Tibial nerve (tissue), 4 donors: ENCODE measurements at regions not wholly inside any gene's neighbourhood (a gene's known extent, or its start where the extent isn't known, plus 50 kb on each side); places are given as distances from the start of the nearest gene placed in this dataset.

Experiments
- DNase-seq, 2 donors: peaks; one replicate each; pipeline ENCODE4 v3.0.0-alpha.2; 2019; ENCODE audit warnings: low spot score in 2 of 2
- H3K27ac ChIP-seq, 4 donors: fragments of 200-600 bp; sonication (generic) in 3 of 4; one replicate each; pipeline ENCODE4 v1.5.1; 2017 to 2019; ENCODE audit warnings: mild to moderate bottlenecking in 1 of 4
- H3K27me3 ChIP-seq, 2 donors: fragments of 200-600 bp; sonication (generic) in 1 of 2; one replicate each; pipeline versions ENCODE4 v1.5.1 to v1.6.0; 2017 to 2019
- H3K36me3 ChIP-seq, 3 donors: fragments of 200-600 bp; sonication (generic); one replicate each; pipeline ENCODE4 v1.5.1; 2018 to 2019
- H3K4me1 ChIP-seq, 4 donors: fragments of 200-600 bp; sonication (generic) in 3 of 4; one replicate each; pipeline ENCODE4 v1.5.1; 2017 to 2019
- H3K4me3 ChIP-seq, 4 donors: fragments of 200-600 bp; sonication (generic) in 3 of 4; one replicate each; pipeline ENCODE4 v1.5.1; 2017 to 2019; ENCODE audit warnings: mild to moderate bottlenecking in 1 of 4, moderate library complexity in 1 of 4
- H3K9me3 ChIP-seq, 4 donors: fragments of 200-600 bp; sonication (generic) in 3 of 4; one replicate each; pipeline ENCODE4 v1.5.1; 2017 to 2019
- EP300 ChIP-seq, 2 donors: sonication (generic); formaldehyde crosslinking; IDR thresholded peaks; one replicate each; pipeline ENCODE4 v1.6.1; 2017; ENCODE audit warnings: antibody characterized with exemption in 2 of 2, mild to moderate bottlenecking in 1 of 2
- POLR2A ChIP-seq, 2 donors: fragments of 450-650 bp; IDR thresholded peaks; one replicate each; pipeline ENCODE4 v1.6.1; 2017; ENCODE audit warnings: antibody characterized with exemption in 2 of 2, mild to moderate bottlenecking in 2 of 2, moderate library complexity in 2 of 2
- WGBS, 2 donors: methylation state at CpG; one replicate each; pipeline ENCODE4 v1.1.5; 2018; 5-methylcytosine and 5-hydroxymethylcytosine counted together
- TF ChIP-seq, protein P1 (sequence below), 5 experiments: fragments of 200-600 bp in 3 of 5; fragments of 450-650 bp in 2 of 5; sonication (generic) in 3 of 5; IDR thresholded peaks; one replicate each; pipeline ENCODE4 v1.5.1; 2016 to 2019; ENCODE audit warnings: antibody characterized with exemption in 5 of 5, mild to moderate bottlenecking in 3 of 5, moderate library complexity in 2 of 5

DNA sequence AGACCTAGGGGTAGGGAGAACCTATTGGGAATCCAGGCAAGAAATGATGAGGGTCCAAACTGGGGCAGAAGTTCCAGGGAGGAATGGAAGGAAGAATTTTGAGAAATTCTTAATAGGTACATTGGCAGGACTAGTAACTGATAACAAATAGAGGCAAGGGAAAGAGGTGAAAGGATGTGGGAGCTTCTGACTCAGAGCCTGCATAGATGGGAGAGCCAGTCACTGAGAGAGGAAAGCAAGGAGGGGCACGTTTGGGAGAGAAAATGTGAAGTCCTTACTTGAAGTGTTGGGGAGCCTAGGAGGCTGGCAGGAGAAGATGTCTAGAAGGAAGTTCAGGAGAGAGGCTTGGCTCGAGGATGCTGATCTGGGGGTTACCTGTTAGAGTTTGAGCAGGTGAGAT, 104.6 kb upstream of the NCAM1 start:
- no peak for DNase-seq
- 64 to 81% methylated on average over 2 of the region's 2 CpGs for WGBS, 2 donors

DNA sequence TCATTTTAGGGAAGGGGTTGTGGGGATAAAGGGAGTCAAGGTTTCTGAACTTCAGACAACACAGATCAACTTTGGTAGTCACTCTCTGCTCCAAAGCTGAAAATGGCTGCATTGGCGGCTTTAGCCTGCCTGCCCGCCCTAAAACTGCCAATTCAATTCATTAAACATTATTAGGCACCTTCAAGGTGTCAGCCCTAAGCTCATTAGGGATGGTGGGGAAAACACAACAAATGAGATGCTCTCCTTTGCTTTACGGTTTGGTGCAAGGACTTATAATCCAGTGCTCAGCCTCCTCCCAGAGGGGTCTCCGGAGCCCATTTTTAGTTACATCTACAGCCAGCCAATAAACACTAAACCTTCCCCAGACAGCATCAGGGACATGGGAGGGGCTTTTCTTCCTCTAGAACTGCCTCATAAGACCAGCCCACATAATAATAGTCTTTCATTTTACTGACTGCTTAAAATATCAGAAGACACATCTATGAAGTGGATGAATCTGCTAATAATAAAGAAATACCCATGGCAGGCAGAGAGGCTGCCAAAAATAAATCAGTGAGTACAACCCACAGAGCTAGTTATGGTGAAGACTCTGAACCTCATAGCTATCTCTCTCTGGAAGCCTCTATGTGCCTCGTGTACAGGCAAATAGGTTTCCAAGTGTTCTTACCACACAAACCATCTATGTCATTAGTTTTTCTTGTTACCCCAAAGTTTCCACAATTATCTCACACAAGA, 102.8 kb upstream of the NCAM1 start:
- H3K4me3 ChIP-seq = no peak overlapping the region
- no peak overlapping the region for H3K27ac ChIP-seq
- H3K36me3 ChIP-seq = no peaks in the 10 kb centered on the region
- WGBS, 2 donors = 79 to 80% methylated on average over 5 of the region's 5 CpGs
- H3K4me1 ChIP-seq = no peaks in the 10 kb centered on the region
- H3K9me3 ChIP-seq = peaks cover 0 to 25% (median 0%) of the 10 kb centered on the region in 4 donors
- no peak for DNase-seq
- TF ChIP-seq EP300 (IDR thresholded peaks at IDR 0.05) = no peak
- TF ChIP-seq, protein P1, sequence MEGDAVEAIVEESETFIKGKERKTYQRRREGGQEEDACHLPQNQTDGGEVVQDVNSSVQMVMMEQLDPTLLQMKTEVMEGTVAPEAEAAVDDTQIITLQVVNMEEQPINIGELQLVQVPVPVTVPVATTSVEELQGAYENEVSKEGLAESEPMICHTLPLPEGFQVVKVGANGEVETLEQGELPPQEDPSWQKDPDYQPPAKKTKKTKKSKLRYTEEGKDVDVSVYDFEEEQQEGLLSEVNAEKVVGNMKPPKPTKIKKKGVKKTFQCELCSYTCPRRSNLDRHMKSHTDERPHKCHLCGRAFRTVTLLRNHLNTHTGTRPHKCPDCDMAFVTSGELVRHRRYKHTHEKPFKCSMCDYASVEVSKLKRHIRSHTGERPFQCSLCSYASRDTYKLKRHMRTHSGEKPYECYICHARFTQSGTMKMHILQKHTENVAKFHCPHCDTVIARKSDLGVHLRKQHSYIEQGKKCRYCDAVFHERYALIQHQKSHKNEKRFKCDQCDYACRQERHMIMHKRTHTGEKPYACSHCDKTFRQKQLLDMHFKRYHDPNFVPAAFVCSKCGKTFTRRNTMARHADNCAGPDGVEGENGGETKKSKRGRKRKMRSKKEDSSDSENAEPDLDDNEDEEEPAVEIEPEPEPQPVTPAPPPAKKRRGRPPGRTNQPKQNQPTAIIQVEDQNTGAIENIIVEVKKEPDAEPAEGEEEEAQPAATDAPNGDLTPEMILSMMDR (IDR thresholded peaks at IDR 0.05) = no peak
- TF ChIP-seq POLR2A (IDR thresholded peaks at IDR 0.05) = no peak
- H3K27me3 ChIP-seq = no peaks in the 10 kb centered on the region

More for the DNA sequence above, 104.6 kb upstream of the NCAM1 start:
- H3K36me3 ChIP-seq = no peaks in the 10 kb centered on the region
- no peaks in the 10 kb centered on the region for H3K4me1 ChIP-seq
- no peak overlapping the region for H3K4me3 ChIP-seq
- no peaks in the 10 kb centered on the region for H3K27me3 ChIP-seq
- H3K9me3 ChIP-seq = peaks cover 0 to 13% (median 0%) of the 10 kb centered on the region in 4 donors
- no peak overlapping the region for H3K27ac ChIP-seq
- TF ChIP-seq, protein P1 (IDR thresholded peaks at IDR 0.05) = no peak

DNA sequence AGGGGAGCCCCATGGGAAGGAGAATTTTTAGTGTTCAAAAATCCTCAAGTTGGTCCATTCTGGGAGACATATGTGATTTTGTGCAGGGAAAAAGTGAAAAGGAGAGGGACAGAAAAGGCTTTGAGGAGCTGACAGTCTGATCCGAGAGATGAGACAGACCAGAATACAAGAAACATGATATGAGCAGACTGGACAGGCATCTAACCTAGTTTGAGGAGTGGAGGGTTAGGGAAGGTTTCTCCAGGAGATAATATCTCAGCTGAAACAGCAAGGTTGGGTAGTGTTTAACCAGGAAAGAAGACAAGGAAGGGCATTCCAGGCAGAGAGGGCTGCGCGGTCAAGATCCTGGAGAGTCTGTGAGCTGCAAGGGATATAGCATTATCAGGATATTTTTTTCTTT, 101.4 kb upstream of the NCAM1 start:
- no peak for DNase-seq

DNA sequence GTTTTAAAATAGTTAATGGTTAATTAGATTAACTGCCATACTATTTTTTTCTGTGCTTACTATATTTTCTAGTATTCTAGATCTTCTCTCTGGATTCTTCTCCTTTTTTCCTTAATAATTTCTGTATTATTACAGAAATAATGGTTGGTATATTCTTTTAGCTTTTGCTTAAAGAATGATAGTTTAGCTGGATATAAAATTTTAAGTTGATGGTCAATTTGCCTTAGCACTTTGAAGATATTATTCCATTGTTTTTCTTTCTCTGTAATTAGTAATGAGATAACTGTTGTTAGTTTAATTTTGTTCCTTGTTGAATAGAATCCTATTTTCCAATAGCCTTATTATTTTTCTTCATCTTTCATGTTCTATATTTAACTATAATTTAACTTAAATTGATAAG, 99.9 kb upstream of the NCAM1 start:
- no peaks in the 10 kb centered on the region for H3K36me3 ChIP-seq
- no peaks in the 10 kb centered on the region for H3K4me1 ChIP-seq
- TF ChIP-seq EP300 (IDR thresholded peaks at IDR 0.05) (no peak), POLR2A (IDR thresholded peaks at IDR 0.05) (no peak)
- TF ChIP-seq, protein P1 (IDR thresholded peaks at IDR 0.05) = no peak
- peaks cover 0 to 25% (median 0%) of the 10 kb centered on the region in 4 donors for H3K9me3 ChIP-seq
- no peak overlapping the region for H3K27ac ChIP-seq
- H3K4me3 ChIP-seq = no peak overlapping the region
- H3K27me3 ChIP-seq = no peaks in the 10 kb centered on the region
- DNase-seq = no peak

More for the DNA sequence above, 101.4 kb upstream of the NCAM1 start:
- no peak overlapping the region for H3K4me3 ChIP-seq
- WGBS, 2 donors = 91 to 93% methylated on average over 3 of the region's 3 CpGs
- H3K36me3 ChIP-seq = no peaks in the 10 kb centered on the region
- H3K9me3 ChIP-seq = peaks cover 0 to 25% (median 0%) of the 10 kb centered on the region in 4 donors
- no peak overlapping the region for H3K27ac ChIP-seq
- H3K27me3 ChIP-seq = no peaks in the 10 kb centered on the region
- no peaks in the 10 kb centered on the region for H3K4me1 ChIP-seq
- TF ChIP-seq POLR2A (IDR thresholded peaks at IDR 0.05) = no peak

DNA sequence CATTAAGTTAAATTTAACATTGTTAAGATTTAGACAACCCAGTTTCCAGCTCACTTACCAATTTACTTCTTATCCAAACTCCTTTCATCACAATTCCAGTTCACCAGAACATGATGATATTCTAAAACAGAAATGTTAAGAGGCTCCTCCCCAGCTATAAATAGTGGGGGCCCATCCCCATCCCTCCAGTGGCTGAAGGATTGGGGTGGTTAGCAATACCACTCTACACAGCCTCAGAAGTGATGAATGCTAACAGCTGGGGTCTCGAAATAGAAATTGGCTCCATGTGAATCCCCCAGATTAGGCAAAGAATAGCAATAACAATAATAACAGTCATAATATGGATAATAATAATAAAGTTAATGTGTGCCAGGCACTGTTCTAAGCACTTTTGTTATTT, 97.9 kb upstream of the NCAM1 start:
- Histone ChIP-seq H3K4me3 (no peak overlapping the region), H3K27ac (no peak overlapping the region), H3K9me3 (peaks cover 0 to 25% (median 0%) of the 10 kb centered on the region in 4 donors), H3K27me3 (no peaks in the 10 kb centered on the region), H3K36me3 (no peaks in the 10 kb centered on the region), H3K4me1 (no peaks in the 10 kb centered on the region)
- no peak for DNase-seq
- WGBS, 2 donors = 80 to 88% methylated on average over 1 of the region's 1 CpG
- no peak for TF ChIP-seq POLR2A (IDR thresholded peaks at IDR 0.05)
- TF ChIP-seq EP300 (IDR thresholded peaks at IDR 0.05) = no peak
- TF ChIP-seq, protein P1 (IDR thresholded peaks at IDR 0.05) = no peak
